IMR-90 (cell line): ENCODE measurements at regions not wholly inside any gene's neighbourhood (a gene's known extent, or its start where the extent isn't known, plus 50 kb on each side); places are given as distances from the start of the nearest gene placed in this dataset.

Experiments used
- ATAC-seq: fragments of 200-7000 bp; cut with Tn5 transposase; 2 replicates; pipeline ENCODE4 v1.9.1; 2020; ENCODE audit warnings: low read depth, mild to moderate bottlenecking, moderate library complexity
- BruUV-seq: library from RNA; stranded (reverse); fragments of 400-500 nt; replicated peaks from 2 replicates; lab custom pipeline; 2021; lab: Mats Ljungman, UMichigan
- CTCF ChIA-PET: fragments of 300-600 bp; formaldehyde crosslinking; extraction: SDS; loops from one replicate; lab custom pipeline; 2021; ENCODE audit warnings: antibody characterized with exemption; lab: Yijun Ruan, JAX
- POLR2A ChIA-PET: fragments of 300-600 bp; sonication (Branson Sonifier 250); formaldehyde crosslinking; loops from one replicate; lab custom pipeline; 2022; ENCODE audit warnings: antibody characterized with exemption; ENCODE audit not compliant: unreplicated experiment; lab: Charles Lee
- DNase-seq: peaks from one replicate; pipeline ENCODE4 v3.0.0; 2013
- H2AFZ ChIP-seq: replicated peaks from 2 replicates; pipeline ENCODE3; 2013; ENCODE audit warnings: low read length, mild to moderate bottlenecking; ENCODE audit not compliant: poor library complexity
- H2AK5ac ChIP-seq: 2 replicates; pipeline ENCODE4 v1.6.1; 2013; ENCODE audit warnings: low read depth, low read length, inconsistent platforms
- H2AK9ac ChIP-seq: replicated peaks from 2 replicates; pipeline ENCODE3; 2013; ENCODE audit warnings: mild to moderate bottlenecking, low read depth, low read length, moderate library complexity; ENCODE audit not compliant: poor library complexity
- H2BK120ac ChIP-seq: 2 replicates; pipeline ENCODE4 v1.6.1; 2013; ENCODE audit warnings: low read depth, low read length, inconsistent platforms
- H2BK15ac ChIP-seq: 3 replicates; pipeline ENCODE4 v1.6.1; 2013; ENCODE audit warnings: low read depth, low read length, inconsistent platforms
- H2BK20ac ChIP-seq: 2 replicates; pipeline ENCODE4 v1.6.1; 2013; ENCODE audit warnings: low read depth, mild to moderate bottlenecking, inconsistent platforms, low read length, moderate library complexity
- H2BK5ac ChIP-seq: 2 replicates; pipeline ENCODE4 v1.6.1; 2013; ENCODE audit warnings: mild to moderate bottlenecking, low read depth, low read length, inconsistent platforms; ENCODE audit not compliant: poor library complexity, severe bottlenecking
- H3K14ac ChIP-seq: replicated peaks from 2 replicates; pipeline ENCODE4 v1.6.1; 2013; ENCODE audit warnings: low read depth, low read length, inconsistent platforms
- H3K18ac ChIP-seq: 2 replicates; pipeline ENCODE4 v1.6.1; 2013; ENCODE audit warnings: low read depth, low read length, control low read depth
- H3K23ac ChIP-seq: 2 replicates; pipeline ENCODE4 v1.6.1; 2013; ENCODE audit warnings: low read depth, low read length, inconsistent platforms
- H3K27ac ChIP-seq: 2 replicates; pipeline ENCODE4 v1.5.1; 2013; ENCODE audit warnings: mild to moderate bottlenecking, control low read depth, low read length; ENCODE audit not compliant: insufficient read depth
- H3K27me3 ChIP-seq: 2 replicates; pipeline ENCODE4 v1.6.1; 2013; ENCODE audit warnings: low read length; ENCODE audit not compliant: control insufficient read depth, insufficient read depth
- H3K36me3 ChIP-seq: 2 replicates; pipeline ENCODE4 v1.6.1; 2013; ENCODE audit warnings: low read length, mixed read lengths; ENCODE audit not compliant: control insufficient read depth, insufficient read depth
- H3K4ac ChIP-seq: 2 replicates; pipeline ENCODE4 v1.6.1; 2013; ENCODE audit warnings: low read depth, low read length, inconsistent platforms
- H3K4me1 ChIP-seq: 2 replicates; pipeline ENCODE4 v1.6.1; 2013; ENCODE audit warnings: low read length, mixed read lengths; ENCODE audit not compliant: control insufficient read depth, insufficient read depth
- H3K4me2 ChIP-seq: 2 replicates; pipeline ENCODE4 v1.6.1; 2013; ENCODE audit warnings: low read depth, mild to moderate bottlenecking, control low read depth, low read length, moderate library complexity
- H3K4me3 ChIP-seq: 2 replicates; pipeline ENCODE4 v1.5.1; 2013; ENCODE audit warnings: low read depth, mild to moderate bottlenecking, control low read depth, low read length, moderate library complexity; ENCODE audit not compliant: insufficient read depth
- H3K56ac ChIP-seq: 2 replicates; pipeline ENCODE4 v1.6.1; 2013; ENCODE audit warnings: low read length, inconsistent platforms; ENCODE audit not compliant: insufficient read depth; ENCODE audit errors: extremely low read depth
- H3K79me1 ChIP-seq, 2 experiments: 2 replicates each; pipeline ENCODE4 v1.6.1; 2013; ENCODE audit warnings: low read length in 2 of 2, inconsistent platforms in 1 of 2, low read depth in 1 of 2
- H3K9ac ChIP-seq: 2 replicates; pipeline ENCODE4 v1.6.1; 2013; ENCODE audit warnings: low read depth, low read length, control low read depth
- H3K9me1 ChIP-seq: 2 replicates; pipeline ENCODE4 v1.6.1; 2013; ENCODE audit warnings: low read length, inconsistent platforms; ENCODE audit not compliant: insufficient read depth
- H3K9me3 ChIP-seq: 2 replicates; pipeline ENCODE4 v1.6.1; 2013; ENCODE audit warnings: low read length; ENCODE audit not compliant: control insufficient read depth, insufficient read depth
- H4K20me1 ChIP-seq: 2 replicates; pipeline ENCODE4 v1.6.1; 2013; ENCODE audit warnings: low read length, inconsistent platforms; ENCODE audit not compliant: insufficient read depth
- H4K5ac ChIP-seq: 2 replicates; pipeline ENCODE4 v1.6.1; 2013; ENCODE audit warnings: mild to moderate bottlenecking, low read depth, low read length, control low read depth
- H4K8ac ChIP-seq, 2 experiments: 2 replicates each; pipeline ENCODE4 v1.6.1; 2013; ENCODE audit warnings: low read depth in 2 of 2, low read length in 2 of 2, control low read depth in 1 of 2, inconsistent platforms in 1 of 2
- H4K91ac ChIP-seq: 2 replicates; pipeline ENCODE4 v1.6.1; 2013; ENCODE audit warnings: low read depth, low read length, inconsistent platforms; ENCODE audit not compliant: insufficient read depth
- MAZ ChIP-seq: IDR thresholded peaks from 2 replicates; pipeline ENCODE4 v1.6.1; 2012; ENCODE audit warnings: low read depth, mild to moderate bottlenecking, low read length, improper control_type of control experiment, moderate library complexity, borderline replicate concordance
- RAD21 ChIP-seq: IDR thresholded peaks from 2 replicates; pipeline ENCODE4 v1.6.1; 2012; ENCODE audit warnings: low read length, improper control_type of control experiment
- WGBS, 2 experiments: methylation state at CpG; one replicate each; pipeline versions ENCODE4 v1.1.5 to v1.1.7; 2013; ENCODE audit warnings: missing lambda C conversion rate in 2 of 2; ENCODE audit not compliant: insufficient read length in 1 of 2; ENCODE audit errors: extremely low coverage in 2 of 2; 5-methylcytosine and 5-hydroxymethylcytosine counted together
- dilution Hi-C: fragments of 300-500 bp; cut with HindIII; formaldehyde crosslinking; loops from one replicate; pipeline ENCODE4 v1.14.3; 2018; ENCODE audit warnings: low sequenced_read_pairs; ENCODE audit not compliant: unreplicated experiment
- in situ Hi-C: fragments of 300-500 bp; cut with MboI; formaldehyde crosslinking; loops from 3 replicates; pipeline ENCODE4 v1.14.3; 2019; ENCODE audit warnings: low sequenced_read_pairs, inconsistent platforms, mixed read lengths
- intact Hi-C: fragments of 100-400 bp; cut with micrococcal nuclease; formaldehyde crosslinking; loops from 2 replicates; pipeline ENCODE4 v1.10.0; 2022
- TF ChIP-seq, protein P1 (sequence below): conservative IDR thresholded peaks from 2 replicates; pipeline ENCODE4 v1.5.1; 2012; ENCODE audit warnings: mild to moderate bottlenecking, low read depth, low read length, improper control_type of control experiment
- TF ChIP-seq, protein P2 (sequence below): fragments of 150-350 bp; IDR thresholded peaks from 2 replicates; pipeline ENCODE4 v1.6.1; 2017; ENCODE audit warnings: mild to moderate bottlenecking, antibody characterized with exemption, low read length, low read depth

DNA sequence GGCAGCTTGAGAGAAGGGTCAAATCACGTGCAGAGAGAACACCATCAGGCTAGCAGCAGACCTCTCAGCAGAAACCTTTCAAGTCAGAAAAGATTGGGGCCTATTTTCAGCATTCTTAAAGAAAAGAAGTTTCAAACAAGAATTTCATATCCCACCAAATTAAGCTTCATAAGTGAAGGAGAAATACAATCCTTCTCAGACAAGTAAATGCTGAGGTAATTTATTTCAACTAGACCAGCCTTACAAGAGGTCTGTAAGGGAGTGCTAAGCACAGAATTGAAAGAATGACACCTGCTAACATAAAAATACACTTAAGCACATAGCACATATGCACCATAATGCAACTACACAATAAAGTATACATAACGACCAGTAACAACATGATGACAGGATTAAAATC, 693.9 kb downstream of the NYAP2 start:
- CTCF ChIA-PET = no interaction called here
- intact Hi-C loops = no loop called here
- POLR2A ChIA-PET = no interaction called here

More for the DNA sequence above, 693.9 kb downstream of the NYAP2 start:
- dilution Hi-C loops (no loop called here), in situ Hi-C loops (no loop called here)
- WGBS, 2 experiments = no CpG with 5 or more reads among the region's 2 CpGs
- Histone ChIP-seq H2BK20ac (no peak overlapping the region), H2AFZ (no peak overlapping the region), H3K9me1 (no peaks in the 10 kb centered on the region), H3K4me1 (no peaks in the 10 kb centered on the region), H3K9me3 (peaks cover 4% of the 10 kb centered on the region; the same call in 1 of the 2 replicates), H4K5ac (no peak overlapping the region), H3K27me3 (no peaks in the 10 kb centered on the region), H3K4ac (no peak overlapping the region), H4K20me1 (no peaks in the 10 kb centered on the region), H2BK15ac (no peak overlapping the region; the same call in 2 of the 3 replicates), H3K27ac (no peak overlapping the region), H3K9ac (no peak overlapping the region), H2AK9ac (no peak overlapping the region), H3K4me3 (no peak overlapping the region), H4K91ac (no peak overlapping the region), H3K14ac (no peak overlapping the region), H3K36me3 (no peaks in the 10 kb centered on the region), H2AK5ac (no peak overlapping the region), H2BK120ac (no peak overlapping the region), H3K18ac (peak overlapping the region; percentile 24; the same call in 1 of the 2 replicates), H4K8ac (no peak overlapping the region), H3K56ac (no peak overlapping the region), H3K79me1 (no peaks in the 10 kb centered on the region), H3K4me2 (no peak overlapping the region), H3K23ac (no peak overlapping the region), H2BK5ac (peak overlapping the region; percentile 58)
- no peak for DNase-seq
- TF ChIP-seq MAZ (no peak), RAD21 (no peak)
- TF ChIP-seq, protein P1, sequence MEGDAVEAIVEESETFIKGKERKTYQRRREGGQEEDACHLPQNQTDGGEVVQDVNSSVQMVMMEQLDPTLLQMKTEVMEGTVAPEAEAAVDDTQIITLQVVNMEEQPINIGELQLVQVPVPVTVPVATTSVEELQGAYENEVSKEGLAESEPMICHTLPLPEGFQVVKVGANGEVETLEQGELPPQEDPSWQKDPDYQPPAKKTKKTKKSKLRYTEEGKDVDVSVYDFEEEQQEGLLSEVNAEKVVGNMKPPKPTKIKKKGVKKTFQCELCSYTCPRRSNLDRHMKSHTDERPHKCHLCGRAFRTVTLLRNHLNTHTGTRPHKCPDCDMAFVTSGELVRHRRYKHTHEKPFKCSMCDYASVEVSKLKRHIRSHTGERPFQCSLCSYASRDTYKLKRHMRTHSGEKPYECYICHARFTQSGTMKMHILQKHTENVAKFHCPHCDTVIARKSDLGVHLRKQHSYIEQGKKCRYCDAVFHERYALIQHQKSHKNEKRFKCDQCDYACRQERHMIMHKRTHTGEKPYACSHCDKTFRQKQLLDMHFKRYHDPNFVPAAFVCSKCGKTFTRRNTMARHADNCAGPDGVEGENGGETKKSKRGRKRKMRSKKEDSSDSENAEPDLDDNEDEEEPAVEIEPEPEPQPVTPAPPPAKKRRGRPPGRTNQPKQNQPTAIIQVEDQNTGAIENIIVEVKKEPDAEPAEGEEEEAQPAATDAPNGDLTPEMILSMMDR = no peak
- TF ChIP-seq, protein P2, sequence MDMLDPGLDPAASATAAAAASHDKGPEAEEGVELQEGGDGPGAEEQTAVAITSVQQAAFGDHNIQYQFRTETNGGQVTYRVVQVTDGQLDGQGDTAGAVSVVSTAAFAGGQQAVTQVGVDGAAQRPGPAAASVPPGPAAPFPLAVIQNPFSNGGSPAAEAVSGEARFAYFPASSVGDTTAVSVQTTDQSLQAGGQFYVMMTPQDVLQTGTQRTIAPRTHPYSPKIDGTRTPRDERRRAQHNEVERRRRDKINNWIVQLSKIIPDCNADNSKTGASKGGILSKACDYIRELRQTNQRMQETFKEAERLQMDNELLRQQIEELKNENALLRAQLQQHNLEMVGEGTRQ = no peak
- no TSS peak for BruUV-seq
- ATAC-seq = no peak
